OCI-LY1 (cell line): ENCODE measurements at regions not wholly inside any gene's neighbourhood (a gene's known extent, or its start where the extent isn't known, plus 50 kb on each side); places are given as distances from the start of the nearest gene placed in this dataset.

Experiments
- CTCF ChIP-seq: fragments of 200-600 bp; sonication (generic), shearing (Covaris generic); IDR thresholded peaks from 2 replicates; pipeline ENCODE4 v1.5.1; 2017; ENCODE audit warnings: mild to moderate bottlenecking, antibody characterized with exemption, low read length, moderate library complexity, mixed read lengths
- EZH2 ChIP-seq: fragments of 200-600 bp; sonication (generic), shearing (Covaris generic); IDR thresholded peaks from 2 replicates; pipeline ENCODE4 v1.8.0; 2017; ENCODE audit warnings: borderline replicate concordance, mixed run types, mild to moderate bottlenecking, antibody characterized with exemption, low read length, moderate library complexity, mixed read lengths

GRCh38 chr1:4002061-4002521 lies 102.0 kb upstream of the C1orf174 start:
- TF ChIP-seq CTCF (no peak), EZH2 (no peak)
